Transverse colon (tissue), 4 donors: ENCODE measurements at regions not wholly inside any gene's neighbourhood (a gene's known extent, or its start where the extent isn't known, plus 50 kb on each side); places are given as distances from the start of the nearest gene placed in this dataset.

ENCODE experiments used
- EP300 ChIP-seq: sonication (generic); formaldehyde crosslinking; IDR thresholded peaks from one replicate; pipeline ENCODE4 v1.6.1; 2017; ENCODE audit warnings: antibody characterized with exemption, low read depth
- POLR2A ChIP-seq: fragments of 450-650 bp; IDR thresholded peaks from one replicate; pipeline ENCODE4 v1.6.1; 2016; ENCODE audit warnings: antibody characterized with exemption, mild to moderate bottlenecking, moderate library complexity
- POLR2AphosphoS5 ChIP-seq, 3 donors: sonication (generic); formaldehyde crosslinking; IDR thresholded peaks; one replicate each; pipeline ENCODE4 v1.6.1; 2016; ENCODE audit warnings: antibody characterized with exemption in 3 of 3
- TF ChIP-seq, protein P1 (sequence below), 5 experiments: fragments of 200-600 bp in 3 of 5; fragments of 450-650 bp in 2 of 5; sonication (generic) in 3 of 5; IDR thresholded peaks; 1 replicate in 2 of 5; 2 replicates in 3 of 5; pipeline ENCODE4 v1.5.1; 2016 to 2017; ENCODE audit warnings: antibody characterized with exemption in 5 of 5, inconsistent platforms in 3 of 5, mild to moderate bottlenecking in 2 of 5, moderate library complexity in 1 of 5

DNA sequence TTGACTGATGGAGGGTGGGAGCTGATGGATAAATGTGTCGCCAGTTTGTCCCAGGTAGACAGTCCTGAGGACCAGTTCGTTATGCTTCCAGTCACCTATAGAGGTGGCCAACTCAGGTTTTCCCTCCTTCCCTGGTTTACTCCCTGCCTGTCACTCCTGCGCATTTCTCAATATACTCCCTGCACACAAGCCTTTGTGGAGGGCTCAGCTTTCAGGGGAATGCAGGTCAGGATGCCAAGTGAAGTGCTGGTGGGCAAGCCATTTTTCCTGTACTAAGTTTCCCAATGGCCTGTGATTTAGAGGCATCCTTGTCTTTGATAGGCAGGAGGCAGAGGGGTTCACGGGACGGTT lies 473.5 kb upstream of the ZMIZ1 start:
- TF ChIP-seq, protein P1, sequence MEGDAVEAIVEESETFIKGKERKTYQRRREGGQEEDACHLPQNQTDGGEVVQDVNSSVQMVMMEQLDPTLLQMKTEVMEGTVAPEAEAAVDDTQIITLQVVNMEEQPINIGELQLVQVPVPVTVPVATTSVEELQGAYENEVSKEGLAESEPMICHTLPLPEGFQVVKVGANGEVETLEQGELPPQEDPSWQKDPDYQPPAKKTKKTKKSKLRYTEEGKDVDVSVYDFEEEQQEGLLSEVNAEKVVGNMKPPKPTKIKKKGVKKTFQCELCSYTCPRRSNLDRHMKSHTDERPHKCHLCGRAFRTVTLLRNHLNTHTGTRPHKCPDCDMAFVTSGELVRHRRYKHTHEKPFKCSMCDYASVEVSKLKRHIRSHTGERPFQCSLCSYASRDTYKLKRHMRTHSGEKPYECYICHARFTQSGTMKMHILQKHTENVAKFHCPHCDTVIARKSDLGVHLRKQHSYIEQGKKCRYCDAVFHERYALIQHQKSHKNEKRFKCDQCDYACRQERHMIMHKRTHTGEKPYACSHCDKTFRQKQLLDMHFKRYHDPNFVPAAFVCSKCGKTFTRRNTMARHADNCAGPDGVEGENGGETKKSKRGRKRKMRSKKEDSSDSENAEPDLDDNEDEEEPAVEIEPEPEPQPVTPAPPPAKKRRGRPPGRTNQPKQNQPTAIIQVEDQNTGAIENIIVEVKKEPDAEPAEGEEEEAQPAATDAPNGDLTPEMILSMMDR (IDR thresholded peaks at IDR 0.05) = no peak
- TF ChIP-seq POLR2A (no peak), POLR2AphosphoS5 (IDR thresholded peaks at IDR 0.05) (no peak), EP300 (no peak)
